SK-N-SH (cell line): ENCODE measurements at regions not wholly inside any gene's neighbourhood (a gene's known extent, or its start where the extent isn't known, plus 50 kb on each side); places are given as distances from the start of the nearest gene placed in this dataset.

ENCODE experiments used
- CTCF ChIA-PET: fragments of 300-600, 350-600 bp; formaldehyde crosslinking; extraction: SDS; loops from one replicate; lab custom pipeline; 2021; lab: Yijun Ruan, JAX
- POLR2A ChIA-PET: fragments of 350-600 bp; sonication (Branson Sonifier 250); formaldehyde crosslinking; extraction: SDS; loops from one replicate; lab custom pipeline; 2020; ENCODE audit warnings: antibody characterized with exemption, inconsistent platforms; lab: Yijun Ruan, JAX
- DNase-seq: peaks from one replicate; pipeline ENCODE4 v3.0.0; 2012
- H2AFZ ChIP-seq: fragments of 200-600 bp; sonication (generic); 2 replicates; pipeline ENCODE4 v1.8.1; 2016; ENCODE audit warnings: antibody characterized with exemption, mild to moderate bottlenecking, low read depth
- H3F3A ChIP-seq: fragments of 200-600 bp; sonication (generic); replicated peaks from 2 replicates; pipeline ENCODE3; 2016; ENCODE audit warnings: antibody characterized with exemption, mild to moderate bottlenecking; ENCODE audit not compliant: insufficient read depth
- H3K27ac ChIP-seq, 2 experiments: fragments of 200-500 bp in 1 of 2; fragments of 200-600 bp in 1 of 2; sonication (Bioruptor generic) in 1 of 2; sonication (generic), shearing (Covaris generic) in 1 of 2; 2 replicates each; pipeline versions ENCODE4 v1.5.1 to v1.6.1; 2014 to 2016; ENCODE audit warnings: low read depth in 2 of 2, inconsistent platforms in 1 of 2, low read length in 1 of 2, mild to moderate bottlenecking in 1 of 2, mixed read lengths in 1 of 2
- H3K27me3 ChIP-seq: fragments of 200-600 bp; sonication (generic), shearing (Covaris generic); 2 replicates; pipeline ENCODE4 v1.6.1; 2016; ENCODE audit warnings: mixed run types; ENCODE audit not compliant: insufficient read depth
- H3K36me3 ChIP-seq, 2 experiments: fragments of 200-500 bp in 1 of 2; fragments of 200-600 bp in 1 of 2; sonication (Bioruptor generic) in 1 of 2; sonication (generic) in 1 of 2; replicated peaks in 1 of 2; 2 replicates each; pipeline versions ENCODE3 to v1.5.1; 2014 to 2016; ENCODE audit warnings: low read length in 1 of 2, mild to moderate bottlenecking in 1 of 2; ENCODE audit not compliant: insufficient read depth in 2 of 2, control insufficient read depth in 1 of 2
- H3K4me1 ChIP-seq, 2 experiments: fragments of 200-500 bp in 1 of 2; fragments of 200-600 bp in 1 of 2; sonication (Bioruptor generic) in 1 of 2; sonication (generic), shearing (Covaris generic) in 1 of 2; 2 replicates each; pipeline versions ENCODE4 v1.5.1 to v1.6.1; 2014 to 2016; ENCODE audit warnings: low read depth in 1 of 2, low read length in 1 of 2, mixed run types in 1 of 2; ENCODE audit not compliant: insufficient read depth in 2 of 2, control insufficient read depth in 1 of 2
- H3K4me2 ChIP-seq: fragments of 200-600 bp; sonication (generic), shearing (Covaris generic); 2 replicates; pipeline ENCODE4 v1.6.1; 2017; ENCODE audit warnings: mixed run types
- H3K4me3 ChIP-seq, 2 experiments: fragments of 200-500 bp in 1 of 2; fragments of 200-600 bp in 1 of 2; sonication (Bioruptor generic) in 1 of 2; sonication (generic), shearing (Covaris generic) in 1 of 2; 2 replicates each; pipeline versions ENCODE4 v1.5.1 to v1.8.1; 2014 to 2016; ENCODE audit warnings: low read depth in 2 of 2, inconsistent platforms in 1 of 2, low read length in 1 of 2, mild to moderate bottlenecking in 1 of 2, mixed read lengths in 1 of 2, moderate library complexity in 1 of 2
- H3K79me2 ChIP-seq: fragments of 200-600 bp; sonication (generic); 2 replicates; pipeline ENCODE4 v1.8.1; 2017; ENCODE audit warnings: mild to moderate bottlenecking; ENCODE audit not compliant: insufficient read depth
- H3K9ac ChIP-seq: fragments of 200-600 bp; sonication (generic); 2 replicates; pipeline ENCODE4 v1.6.1; 2017; ENCODE audit warnings: mixed run types
- H3K9me2 ChIP-seq: fragments of 200-600 bp; sonication (generic); 2 replicates; pipeline ENCODE4 v1.6.1; 2017; ENCODE audit warnings: mixed run types
- H3K9me3 ChIP-seq: fragments of 200-600 bp; sonication (generic); 2 replicates; pipeline ENCODE4 v1.6.1; 2017; ENCODE audit warnings: mixed run types, mild to moderate bottlenecking, moderate library complexity
- H4K20me1 ChIP-seq: fragments of 200-600 bp; sonication (generic); 2 replicates; pipeline ENCODE4 v1.6.1; 2017; ENCODE audit warnings: mild to moderate bottlenecking, mixed run types; ENCODE audit not compliant: insufficient read depth
- CHD2 ChIP-seq: fragments of 150-350 bp; IDR thresholded peaks from 2 replicates; pipeline ENCODE4 v1.6.1; 2018; ENCODE audit warnings: low read length; ENCODE audit not compliant: partially characterized antibody
- GABPA ChIP-seq: IDR thresholded peaks from 2 replicates; pipeline ENCODE4 v1.4.0; 2012; ENCODE audit warnings: low read depth, mild to moderate bottlenecking
- IRF3 ChIP-seq: fragments of 150-350 bp; IDR thresholded peaks from 2 replicates; pipeline ENCODE4 v1.6.1; 2016; ENCODE audit warnings: mild to moderate bottlenecking, low read depth, low read length
- JUND ChIP-seq: IDR thresholded peaks from 2 replicates; pipeline ENCODE4 v1.4.0; 2012
- MXI1 ChIP-seq: IDR thresholded peaks from 2 replicates; pipeline ENCODE4 v1.6.1; 2012; ENCODE audit warnings: mild to moderate bottlenecking, low read depth, low read length, improper control_type of control experiment
- NFIC ChIP-seq: IDR thresholded peaks from 2 replicates; pipeline ENCODE4 v1.4.0; 2012; ENCODE audit warnings: borderline replicate concordance
- NRF1 ChIP-seq: IDR thresholded peaks from 2 replicates; pipeline ENCODE4 v1.6.1; 2012; ENCODE audit warnings: low read depth, mild to moderate bottlenecking, low read length
- POLR2AphosphoS5 ChIP-seq: IDR thresholded peaks from 2 replicates; pipeline ENCODE4 v1.6.1; 2012; ENCODE audit warnings: low read depth, low read length
- RFX5 ChIP-seq: IDR thresholded peaks from 2 replicates; pipeline ENCODE4 v1.6.1; 2012; ENCODE audit warnings: mild to moderate bottlenecking, improper control_type of control experiment, low read length
- TAF1 ChIP-seq: IDR thresholded peaks from 2 replicates; pipeline ENCODE4 v1.6.1; 2012; ENCODE audit warnings: low read depth, mild to moderate bottlenecking, low read length, moderate library complexity, borderline replicate concordance
- USF2 ChIP-seq: fragments of 150-350 bp; IDR thresholded peaks from 2 replicates; pipeline ENCODE4 v1.6.1; 2017; ENCODE audit warnings: antibody characterized with exemption, low read length, low read depth, borderline replicate concordance
- YY1 ChIP-seq: IDR thresholded peaks from 2 replicates; pipeline ENCODE4 v1.4.0; 2012; ENCODE audit warnings: low read depth, mild to moderate bottlenecking
- ZBTB33 ChIP-seq: IDR thresholded peaks from 2 replicates; pipeline ENCODE4 v1.4.0; 2012; ENCODE audit warnings: low read depth, borderline replicate concordance
- WGBS: methylation state at CpG from one replicate; pipeline ENCODE4 v1.1.6; 2017; ENCODE audit warnings: low lambda C conversion rate; 5-methylcytosine and 5-hydroxymethylcytosine counted together

GRCh38 chr6:156352861-156353260, 424.3 kb upstream of the ARID1B start:
- Histone ChIP-seq H3K36me3 (no peaks in the 10 kb centered on the region), H3F3A (no peaks in the 10 kb centered on the region), H3K4me3 (no peak overlapping the region), H3K9ac (no peak overlapping the region), H3K9me3 (no peaks in the 10 kb centered on the region), H3K79me2 (no peaks in the 10 kb centered on the region), H3K27ac (no peak overlapping the region), H3K4me1 (peaks cover 0 to 10% of the 10 kb centered on the region in 2 experiments; a peak in 2 of 4 replicates), H3K9me2 (no peaks in the 10 kb centered on the region), H3K4me2 (no peak overlapping the region), H3K27me3 (no peaks in the 10 kb centered on the region), H4K20me1 (no peaks in the 10 kb centered on the region), H2AFZ (no peak overlapping the region)
- TF ChIP-seq USF2 = no peak
- TF ChIP-seq JUND = no peak
- TF ChIP-seq TAF1 = no peak
- no peak for TF ChIP-seq IRF3
- no peak for TF ChIP-seq MXI1
- TF ChIP-seq POLR2AphosphoS5 = no peak
- no peak for TF ChIP-seq YY1
- TF ChIP-seq CHD2 = no peak
- no peak for TF ChIP-seq GABPA
- no peak for TF ChIP-seq NFIC
- TF ChIP-seq ZBTB33 = no peak
- TF ChIP-seq RFX5 = no peak
- no peak for DNase-seq
- ChIA-PET POLR2A (no interaction called here), CTCF (no interaction called here)

GRCh38 chr6:156351346-156351966, 425.7 kb upstream of the ARID1B start:
- ChIA-PET POLR2A (no interaction called here), CTCF (interaction anchor here (0.8 to 1.3 kb wide), 4 partner anchors 12 to 335 kb away, joined by 3 to 5 read pairs (median 3); no protein-coding TSS in a partner anchor)
- no peaks in the 10 kb centered on the region for H3K27me3 ChIP-seq
- no peak for TF ChIP-seq NRF1
- no peak overlapping the region for H3K9ac ChIP-seq
- H3K4me2 ChIP-seq = no peak overlapping the region
- no peaks in the 10 kb centered on the region for H4K20me1 ChIP-seq
- no peak overlapping the region for H3K4me3 ChIP-seq
- no peak overlapping the region for H3K27ac ChIP-seq
- H3K9me3 ChIP-seq = no peaks in the 10 kb centered on the region
- no peaks in the 10 kb centered on the region for H3F3A ChIP-seq
- H3K4me1 ChIP-seq = peaks cover 0 to 10% of the 10 kb centered on the region in 2 experiments; a peak in 2 of 4 replicates
- no peaks in the 10 kb centered on the region for H3K9me2 ChIP-seq
- 56% methylated on average over 6 of the region's 6 CpGs for WGBS
- no peak overlapping the region for H2AFZ ChIP-seq
- peak; percentile 25 for DNase-seq
- H3K79me2 ChIP-seq = no peaks in the 10 kb centered on the region
- H3K36me3 ChIP-seq = no peaks in the 10 kb centered on the region
